ENCODE measurements at regions not wholly inside any gene's neighbourhood (a gene's known extent, or its start where the extent isn't known, plus 50 kb on each side); places are given as distances from the start of the nearest gene placed in this dataset.

DNA sequence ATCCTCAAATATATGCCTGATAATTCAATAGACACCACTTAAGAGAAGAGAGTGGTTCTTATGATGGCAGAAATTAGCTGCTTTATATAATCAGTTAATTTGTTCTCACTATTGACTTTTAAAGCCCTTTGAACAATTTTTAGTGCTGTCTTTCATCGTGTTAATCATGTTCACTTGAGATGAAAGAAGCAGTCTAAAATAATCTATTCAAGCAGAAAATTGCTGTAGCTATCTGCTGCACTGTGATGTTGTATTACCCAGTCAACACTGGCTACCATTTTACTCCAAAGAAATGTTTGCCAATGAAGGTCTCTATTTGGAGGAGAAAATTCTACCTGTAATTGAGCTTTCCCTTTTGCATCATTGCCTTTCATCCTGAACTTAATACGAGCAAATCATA is 459.8 kb upstream of the FSIP2 start:
- no peak overlapping the region for H2AFZ ChIP-seq (ENCODE audit: low read depth, low read length)
- H3K9me3 ChIP-seq (replicated peaks; ENCODE audit: control insufficient read depth, insufficient read depth, low read length) = no peaks in the 10 kb centered on the region
- FAIRE-seq = no peak
- no peaks in the 10 kb centered on the region for H3K9me1 ChIP-seq (replicated peaks; ENCODE audit: control insufficient read depth, extremely low read depth, insufficient read depth, low read length)
- no peak overlapping the region for H3K27ac ChIP-seq (ENCODE audit: insufficient read depth, low read depth, low read length)
- H4K20me1 ChIP-seq (replicated peaks; ENCODE audit: control insufficient read depth, extremely low read depth, insufficient read depth, low read length) = no peaks in the 10 kb centered on the region
- intact Hi-C loops (cut with micrococcal nuclease) (no loop called here), dilution Hi-C loops (cut with MboI; ENCODE audit: extremely low pct_ligation_motif_present, low sequenced_read_pairs) (no loop called here)
- H3K4me2 ChIP-seq (ENCODE audit: insufficient read depth, low read length) = no peak overlapping the region
- H3K27me3 ChIP-seq (ENCODE audit: control insufficient read depth in 2 of 2, insufficient read depth in 2 of 2, low read length in 2 of 2) = no peaks in the 10 kb centered on the region
- BruUV-seq (replicated peaks) = no TSS peak
- CTCF ChIA-PET = interaction anchor here (1.0 to 1.8 kb wide), 4 partner anchors 13 to 1210 kb away, joined by 3 to 13 read pairs (median 6); no protein-coding TSS in a partner anchor
- no peaks in the 10 kb centered on the region for H3K4me1 ChIP-seq (ENCODE audit: control insufficient read depth, extremely low read depth, insufficient read depth, low read length)
- no peak for DNase-seq (ENCODE audit: low read depth, low spot score)
- no peak overlapping the region for H3K9ac ChIP-seq (replicated peaks; ENCODE audit: extremely low read depth, insufficient read depth, low read length)
- H3K4me3 ChIP-seq (replicated peaks in 1 of 3; ENCODE audit: insufficient read depth in 1 of 3, low read depth in 1 of 3, low read length in 3 of 3) = no peak overlapping the region
- TF ChIP-seq POLR2AphosphoS5 (IDR thresholded peaks at IDR 0.05; ENCODE audit: insufficient read depth, low read depth, low read length) = no peak
- TF ChIP-seq, protein P1, sequence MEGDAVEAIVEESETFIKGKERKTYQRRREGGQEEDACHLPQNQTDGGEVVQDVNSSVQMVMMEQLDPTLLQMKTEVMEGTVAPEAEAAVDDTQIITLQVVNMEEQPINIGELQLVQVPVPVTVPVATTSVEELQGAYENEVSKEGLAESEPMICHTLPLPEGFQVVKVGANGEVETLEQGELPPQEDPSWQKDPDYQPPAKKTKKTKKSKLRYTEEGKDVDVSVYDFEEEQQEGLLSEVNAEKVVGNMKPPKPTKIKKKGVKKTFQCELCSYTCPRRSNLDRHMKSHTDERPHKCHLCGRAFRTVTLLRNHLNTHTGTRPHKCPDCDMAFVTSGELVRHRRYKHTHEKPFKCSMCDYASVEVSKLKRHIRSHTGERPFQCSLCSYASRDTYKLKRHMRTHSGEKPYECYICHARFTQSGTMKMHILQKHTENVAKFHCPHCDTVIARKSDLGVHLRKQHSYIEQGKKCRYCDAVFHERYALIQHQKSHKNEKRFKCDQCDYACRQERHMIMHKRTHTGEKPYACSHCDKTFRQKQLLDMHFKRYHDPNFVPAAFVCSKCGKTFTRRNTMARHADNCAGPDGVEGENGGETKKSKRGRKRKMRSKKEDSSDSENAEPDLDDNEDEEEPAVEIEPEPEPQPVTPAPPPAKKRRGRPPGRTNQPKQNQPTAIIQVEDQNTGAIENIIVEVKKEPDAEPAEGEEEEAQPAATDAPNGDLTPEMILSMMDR (IDR thresholded peaks at IDR 0.05; ENCODE audit: extremely low read depth in 1 of 2, insufficient read depth in 1 of 2, low read depth in 1 of 2, low read length in 2 of 2) = no peak
- TF ChIP-seq FOS (IDR thresholded peaks at IDR 0.05; ENCODE audit: borderline replicate concordance, insufficient read depth, low read length) = no peak
- TF ChIP-seq POLR2A (IDR thresholded peaks at IDR 0.05; ENCODE audit: low read depth, low read length) = no peak
- no peak for TF ChIP-seq JUN (IDR thresholded peaks at IDR 0.05; ENCODE audit: borderline replicate concordance, insufficient read depth, insufficient read length, low read depth)
- TF ChIP-seq GATA2 (IDR thresholded peaks at IDR 0.05; ENCODE audit: insufficient read depth, insufficient read length, low read depth, low read length) = no peak
- TF ChIP-seq EZH2 (IDR thresholded peaks at IDR 0.05; ENCODE audit: borderline replicate concordance, low read depth, low read length, severe bottlenecking) = no peak
- TF ChIP-seq MYC (IDR thresholded peaks at IDR 0.05; ENCODE audit: low read depth, low read length) = no peak
- no peaks in the 10 kb centered on the region for H3K36me3 ChIP-seq (ENCODE audit: control insufficient read depth in 2 of 2, extremely low read depth in 1 of 2, insufficient read depth in 2 of 2, low read length in 2 of 2)
- POLR2A ChIA-PET = no interaction called here
- no peaks in the 10 kb centered on the region for H3K79me2 ChIP-seq (ENCODE audit: control insufficient read depth, insufficient read depth, low read length)

Data from endothelial cell of umbilical vein (primary cell).